OCI-LY7 (cell line): ENCODE measurements at regions not wholly inside any gene's neighbourhood (a gene's known extent, or its start where the extent isn't known, plus 50 kb on each side); places are given as distances from the start of the nearest gene placed in this dataset.

Experiments
- BruUV-seq: library from RNA; stranded (reverse); fragments of 400-500 nt; replicated peaks from 2 replicates; lab custom pipeline; 2021; lab: Mats Ljungman, UMichigan
- CTCF ChIA-PET: fragments of 300-600 bp; sonication (Branson Sonifier 250); formaldehyde crosslinking; loops from one replicate; lab custom pipeline; 2022; ENCODE audit warnings: antibody characterized with exemption; ENCODE audit not compliant: unreplicated experiment; lab: Charles Lee
- POLR2A ChIA-PET: fragments of 300-600 bp; sonication (Branson Sonifier 250); formaldehyde crosslinking; loops from one replicate; lab custom pipeline; 2022; ENCODE audit warnings: antibody characterized with exemption; lab: Charles Lee
- DNase-seq: peaks from one replicate; pipeline ENCODE4 v3.0.0-alpha.2; 2015; ENCODE audit warnings: low spot score
- H2AFZ ChIP-seq: fragments of 200-600 bp; sonication (generic), shearing (Covaris generic); 2 replicates; pipeline ENCODE4 v1.6.1; 2014; ENCODE audit warnings: mild to moderate bottlenecking, antibody characterized with exemption, low read length, moderate library complexity
- H3K27ac ChIP-seq: fragments of 200-600 bp; sonication (generic); 2 replicates; pipeline ENCODE4 v1.5.1; 2014; ENCODE audit warnings: mixed run types, low read depth, mild to moderate bottlenecking, moderate library complexity, low read length, inconsistent platforms; ENCODE audit not compliant: poor library complexity, severe bottlenecking
- H3K36me3 ChIP-seq: fragments of 200-600 bp; sonication (generic); 2 replicates; pipeline ENCODE4 v1.6.1; 2014; ENCODE audit warnings: mild to moderate bottlenecking, antibody characterized with exemption, low read length, moderate library complexity, mixed read lengths; ENCODE audit not compliant: insufficient read depth
- H3K4me1 ChIP-seq: fragments of 200-600 bp; sonication (generic); 2 replicates; pipeline ENCODE4 v1.5.1; 2014; ENCODE audit warnings: mild to moderate bottlenecking, low read length; ENCODE audit not compliant: insufficient read depth, poor library complexity, severe bottlenecking
- H3K4me2 ChIP-seq: fragments of 200-600 bp; sonication (generic); 2 replicates; pipeline ENCODE4 v1.6.1; 2014; ENCODE audit warnings: mild to moderate bottlenecking, low read length
- H3K4me3 ChIP-seq: fragments of 200-600 bp; sonication (generic); 2 replicates; pipeline ENCODE4 v1.5.1; 2014; ENCODE audit warnings: mild to moderate bottlenecking, low read depth, low read length; ENCODE audit not compliant: poor library complexity, severe bottlenecking
- H3K79me2 ChIP-seq: fragments of 200-600 bp; sonication (generic); 2 replicates; pipeline ENCODE4 v1.6.1; 2016; ENCODE audit warnings: low read depth, mild to moderate bottlenecking, low read length, moderate library complexity, mixed read lengths; ENCODE audit not compliant: insufficient read depth
- H3K9me2 ChIP-seq: fragments of 200-600 bp; sonication (generic); 2 replicates; pipeline ENCODE4 v1.6.1; 2016; ENCODE audit warnings: mild to moderate bottlenecking, low read length, mixed read lengths; ENCODE audit not compliant: insufficient read depth
- H3K9me3 ChIP-seq: fragments of 200-600 bp; sonication (generic); 2 replicates; pipeline ENCODE4 v1.6.1; 2014; ENCODE audit warnings: mild to moderate bottlenecking, mixed run types, low read length, mixed read lengths
- H4K20me1 ChIP-seq: fragments of 200-600 bp; sonication (generic); 2 replicates; pipeline ENCODE4 v1.6.1; 2014; ENCODE audit warnings: mild to moderate bottlenecking, antibody characterized with exemption, low read length, moderate library complexity, mixed read lengths; ENCODE audit not compliant: insufficient read depth
- EZH2phosphoT487 ChIP-seq: fragments of 200-600 bp; sonication (generic); IDR thresholded peaks from 2 replicates; pipeline ENCODE4 v1.6.1; 2018; ENCODE audit warnings: low read depth, borderline replicate concordance, mild to moderate bottlenecking, mixed run types, antibody characterized with exemption, low read length, moderate library complexity, mixed read lengths
- intact Hi-C: fragments of 100-400 bp; cut with micrococcal nuclease; formaldehyde crosslinking; loops from one replicate; pipeline ENCODE4 v1.10.0; 2022; ENCODE audit not compliant: unreplicated experiment
- TF ChIP-seq, protein P1 (sequence below): fragments of 200-600 bp; sonication (generic); conservative IDR thresholded peaks from 2 replicates; pipeline ENCODE4 v1.5.1; 2014; ENCODE audit warnings: mild to moderate bottlenecking, antibody characterized with exemption, low read length, moderate library complexity, mixed read lengths

DNA sequence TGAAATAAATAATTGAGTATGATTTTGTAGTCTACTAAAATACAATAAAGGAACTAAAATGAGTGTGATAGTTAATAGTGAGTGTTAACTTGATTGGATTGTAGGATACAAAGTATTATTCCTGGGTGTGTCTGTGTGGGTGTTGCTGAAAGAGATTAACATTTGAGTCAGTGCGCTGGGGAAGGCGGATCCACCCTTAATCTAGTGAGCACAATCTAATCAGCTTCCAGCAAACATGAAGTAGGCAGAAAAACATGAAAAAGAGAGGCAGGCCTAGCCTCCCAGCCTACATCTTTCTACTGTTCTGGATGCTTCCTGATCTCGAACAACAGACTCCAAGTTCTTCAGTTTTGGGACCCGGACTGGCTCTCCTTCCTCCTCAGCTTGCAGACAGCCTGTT is 1716.6 kb downstream of the MRPL39 start:
- no peak overlapping the region for H2AFZ ChIP-seq

DNA sequence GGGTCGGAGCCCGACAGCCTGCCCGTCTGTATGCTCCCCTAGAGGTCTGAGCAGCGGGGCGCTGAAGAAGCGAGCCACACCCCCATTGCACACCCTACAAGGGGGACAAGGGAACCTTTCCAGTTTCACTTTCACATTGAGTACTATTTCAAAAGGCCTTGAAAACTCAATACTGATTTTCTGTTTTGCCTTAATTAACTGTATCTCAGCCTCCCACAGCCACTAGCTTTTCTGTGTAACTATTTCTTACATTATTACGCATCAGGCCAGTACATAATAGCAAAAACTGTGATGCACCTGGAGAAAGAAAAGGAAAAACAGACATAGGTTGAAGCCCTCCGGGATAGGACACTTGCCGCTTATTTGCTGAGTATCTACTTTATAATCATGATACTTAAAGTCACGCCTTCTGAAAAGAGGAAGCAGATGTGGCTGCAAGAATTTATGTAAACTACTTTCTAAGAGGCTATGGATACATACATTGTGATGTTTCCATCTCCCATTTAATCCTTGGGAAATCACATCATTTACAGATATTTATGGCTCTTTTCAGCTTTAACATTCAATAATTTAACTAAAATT is 1719.5 kb downstream of the MRPL39 start:
- Histone ChIP-seq H3K4me1 (no peaks in the 10 kb centered on the region), H4K20me1 (no peaks in the 10 kb centered on the region), H2AFZ (no peak overlapping the region), H3K9me3 (peaks cover 18% of the 10 kb centered on the region; the same call in 1 of the 2 replicates), H3K4me3 (no peak overlapping the region), H3K4me2 (no peak overlapping the region; the same call in 1 of the 2 replicates), H3K27ac (no peak overlapping the region), H3K9me2 (no peaks in the 10 kb centered on the region), H3K79me2 (no peaks in the 10 kb centered on the region), H3K36me3 (no peaks in the 10 kb centered on the region)
- ChIA-PET POLR2A (no interaction called here), CTCF (no interaction called here)
- no peak for DNase-seq
- TF ChIP-seq, protein P1, sequence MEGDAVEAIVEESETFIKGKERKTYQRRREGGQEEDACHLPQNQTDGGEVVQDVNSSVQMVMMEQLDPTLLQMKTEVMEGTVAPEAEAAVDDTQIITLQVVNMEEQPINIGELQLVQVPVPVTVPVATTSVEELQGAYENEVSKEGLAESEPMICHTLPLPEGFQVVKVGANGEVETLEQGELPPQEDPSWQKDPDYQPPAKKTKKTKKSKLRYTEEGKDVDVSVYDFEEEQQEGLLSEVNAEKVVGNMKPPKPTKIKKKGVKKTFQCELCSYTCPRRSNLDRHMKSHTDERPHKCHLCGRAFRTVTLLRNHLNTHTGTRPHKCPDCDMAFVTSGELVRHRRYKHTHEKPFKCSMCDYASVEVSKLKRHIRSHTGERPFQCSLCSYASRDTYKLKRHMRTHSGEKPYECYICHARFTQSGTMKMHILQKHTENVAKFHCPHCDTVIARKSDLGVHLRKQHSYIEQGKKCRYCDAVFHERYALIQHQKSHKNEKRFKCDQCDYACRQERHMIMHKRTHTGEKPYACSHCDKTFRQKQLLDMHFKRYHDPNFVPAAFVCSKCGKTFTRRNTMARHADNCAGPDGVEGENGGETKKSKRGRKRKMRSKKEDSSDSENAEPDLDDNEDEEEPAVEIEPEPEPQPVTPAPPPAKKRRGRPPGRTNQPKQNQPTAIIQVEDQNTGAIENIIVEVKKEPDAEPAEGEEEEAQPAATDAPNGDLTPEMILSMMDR = no peak
- no peak for TF ChIP-seq EZH2phosphoT487
- intact Hi-C loops = no loop called here
- BruUV-seq = no TSS peak

More for the DNA sequence above, 1716.6 kb downstream of the MRPL39 start:
- H3K4me2 ChIP-seq = no peak overlapping the region
- no peaks in the 10 kb centered on the region for H3K9me2 ChIP-seq
- no peak for DNase-seq
- no peaks in the 10 kb centered on the region for H3K36me3 ChIP-seq
- intact Hi-C loops = no loop called here
- H3K79me2 ChIP-seq = no peaks in the 10 kb centered on the region
- peaks cover 17% of the 10 kb centered on the region; the same call in 1 of the 2 replicates for H3K9me3 ChIP-seq
- no peaks in the 10 kb centered on the region for H3K4me1 ChIP-seq
- ChIA-PET CTCF (no interaction called here), POLR2A (no interaction called here)
- H3K27ac ChIP-seq = no peak overlapping the region
- H3K4me3 ChIP-seq = no peak overlapping the region
- TF ChIP-seq, protein P1 = no peak
- TF ChIP-seq EZH2phosphoT487 = no peak
- no peaks in the 10 kb centered on the region for H4K20me1 ChIP-seq
- BruUV-seq = no TSS peak
